HEK293T (cell line): ENCODE measurements at regions not wholly inside any gene's neighbourhood (a gene's known extent, or its start where the extent isn't known, plus 50 kb on each side); places are given as distances from the start of the nearest gene placed in this dataset.

Source experiments
- CTBP1 ChIP-seq: fragments of 450-650 bp; IDR thresholded peaks from 2 replicates; pipeline ENCODE4 v1.6.1; 2016; ENCODE audit warnings: borderline replicate concordance
- NFRKB ChIP-seq: fragments of 450-650 bp; IDR thresholded peaks from 2 replicates; pipeline ENCODE4 v1.6.1; 2016; ENCODE audit warnings: mild to moderate bottlenecking, moderate library complexity
- SP1 ChIP-seq: fragments of 450-650 bp; IDR thresholded peaks from 2 replicates; pipeline ENCODE4 v1.6.1; 2017
- SUZ12 ChIP-seq: fragments of 450-650 bp; IDR thresholded peaks from 2 replicates; pipeline ENCODE4 v1.6.1; 2016; ENCODE audit warnings: mild to moderate bottlenecking
- ZNF384 ChIP-seq: fragments of 450-650 bp; IDR thresholded peaks from 2 replicates; pipeline ENCODE4 v1.6.1; 2016

- TF ChIP-seq ZNF384, result no peak
- no peak for TF ChIP-seq NFRKB
- no peak for TF ChIP-seq CTBP1
- TF ChIP-seq SP1, result no peak
- no peak for TF ChIP-seq SUZ12
These were observed 110.5 kb upstream of the ID2 start for GRCh38 chr2:8571301-8571791.
